OCI-LY3 (cell line): ENCODE measurements at regions not wholly inside any gene's neighbourhood (a gene's known extent, or its start where the extent isn't known, plus 50 kb on each side); places are given as distances from the start of the nearest gene placed in this dataset.

Experiments used
- CTCF ChIP-seq: fragments of 200-600, 300-600 bp; sonication (generic); IDR thresholded peaks from 2 replicates; pipeline ENCODE4 v1.5.1; 2014; ENCODE audit warnings: antibody characterized with exemption, low read length, low read depth
- EZH2phosphoT487 ChIP-seq: fragments of 200-600 bp; shearing (Covaris generic); IDR thresholded peaks from 2 replicates; pipeline ENCODE4 v1.6.1; 2018; ENCODE audit warnings: antibody characterized with exemption, mixed run types, low read depth

DNA sequence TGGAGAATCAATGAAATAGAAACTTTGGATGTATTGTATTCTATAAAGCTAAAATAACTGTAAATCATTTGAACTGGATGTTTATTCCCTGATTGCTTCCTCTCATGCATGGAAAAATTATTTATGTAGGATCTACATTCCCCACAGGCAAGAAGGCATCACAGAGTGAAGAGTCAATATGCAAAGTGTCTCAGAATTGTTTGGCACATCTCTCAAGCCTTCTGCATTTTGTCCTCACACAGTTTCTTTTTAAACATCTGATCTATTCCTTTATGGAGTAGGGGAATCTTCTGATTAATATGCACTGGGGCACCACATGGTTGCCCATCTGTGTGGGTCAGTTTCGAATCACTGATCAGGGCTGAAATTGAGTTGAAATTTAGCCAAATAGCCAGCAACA is 465.4 kb downstream of the ZNF804A start:
- TF ChIP-seq CTCF (no peak), EZH2phosphoT487 (no peak)
